BJ (cell line): ENCODE measurements at regions not wholly inside any gene's neighbourhood (a gene's known extent, or its start where the extent isn't known, plus 50 kb on each side); places are given as distances from the start of the nearest gene placed in this dataset.
A peak's percentile ranks its signal among the peaks of the same experiment; 100 is the strongest.

Source experiments
- CTCF ChIA-PET: fragments of 350-600 bp; formaldehyde crosslinking; extraction: SDS; loops from one replicate; lab custom pipeline; 2021; ENCODE audit warnings: antibody characterized with exemption, inconsistent platforms; lab: Yijun Ruan, JAX
- POLR2A ChIA-PET: fragments of 300-600 bp; sonication (Branson Sonifier 250); formaldehyde crosslinking; extraction: SDS; loops from one replicate; lab custom pipeline; 2021; ENCODE audit warnings: antibody characterized with exemption; lab: Charles Lee
- DNase-seq: peaks from one replicate; pipeline ENCODE4 v3.0.0-alpha.2; 2011; ENCODE audit warnings: low read depth
- H3K27me3 ChIP-seq: 2 replicates; pipeline ENCODE4 v1.6.0; 2011; ENCODE audit warnings: low read length; ENCODE audit not compliant: control insufficient read depth, insufficient read depth
- H3K36me3 ChIP-seq: 2 replicates; pipeline ENCODE4 v1.5.1; 2011; ENCODE audit warnings: low read length; ENCODE audit not compliant: control insufficient read depth, insufficient read depth
- H3K4me3 ChIP-seq: 2 replicates; pipeline ENCODE4 v1.5.1; 2011; ENCODE audit warnings: low read depth, mild to moderate bottlenecking, control low read depth, low read length
- CTCF ChIP-seq: IDR thresholded peaks from 2 replicates; pipeline ENCODE4 v1.5.1; 2011; ENCODE audit warnings: low read depth, mild to moderate bottlenecking, control low read depth, inconsistent platforms, low read length, moderate library complexity; ENCODE audit not compliant: insufficient read depth

- DNase-seq, result no peak
- no peaks in the 10 kb centered on the region for H3K27me3 ChIP-seq
- ChIA-PET POLR2A (interaction anchor here (0.6 kb wide), 1 partner anchor 38 kb away, joined by 3 read pairs; no protein-coding TSS in a partner anchor), CTCF (interaction anchor here (1.0 to 1.3 kb wide), 2 partner anchors 11 to 36 kb away, joined by 3 read pairs; no protein-coding TSS in a partner anchor)
- TF ChIP-seq CTCF, result no peak
- H3K4me3 ChIP-seq, result no peak overlapping the region
- H3K36me3 ChIP-seq, result no peaks in the 10 kb centered on the region
These were observed 180.3 kb downstream of the C9orf152 start for GRCh38 chr9:110027671-110028081.

DNA sequence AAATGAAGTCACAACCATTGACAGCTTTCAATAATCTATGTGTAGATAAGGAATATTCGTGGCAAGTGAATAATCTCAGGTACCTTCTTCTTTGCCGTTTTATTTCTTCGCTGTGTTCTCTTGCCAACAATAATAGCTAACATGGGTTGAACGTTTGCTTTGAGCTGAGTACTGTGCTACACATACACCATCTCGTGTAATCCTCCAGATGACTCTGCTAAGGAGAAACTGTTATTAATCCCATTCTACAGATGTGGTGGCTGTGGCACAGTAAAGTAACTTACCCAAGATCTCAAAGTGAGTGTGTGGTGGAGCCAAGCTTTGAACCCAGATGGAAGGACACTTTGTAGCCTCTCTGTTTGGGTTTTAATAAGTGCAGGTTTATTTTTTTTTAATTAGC lies 179.7 kb downstream of the C9orf152 start:
- TF ChIP-seq CTCF, result no peak
- Histone ChIP-seq H3K4me3 (no peak overlapping the region), H3K27me3 (no peaks in the 10 kb centered on the region), H3K36me3 (no peaks in the 10 kb centered on the region)
- ChIA-PET CTCF (interaction anchor here (1.0 to 1.3 kb wide), 3 partner anchors 11 to 39 kb away, joined by 3 read pairs; no protein-coding TSS in a partner anchor), POLR2A (no interaction called here)
- DNase-seq, result no peak

- ChIA-PET POLR2A (interaction anchor here (0.7 kb wide), 1 partner anchor 208 kb away, joined by 4 read pairs; no protein-coding TSS in a partner anchor), CTCF (interaction anchor here (1.0 to 1.3 kb wide), 4 partner anchors 12 to 125 kb away, joined by 3 to 4 read pairs (median 3); no protein-coding TSS in a partner anchor)
These were observed 179.3 kb downstream of the C9orf152 start for GRCh38 chr9:110028676-110029075.

DNA sequence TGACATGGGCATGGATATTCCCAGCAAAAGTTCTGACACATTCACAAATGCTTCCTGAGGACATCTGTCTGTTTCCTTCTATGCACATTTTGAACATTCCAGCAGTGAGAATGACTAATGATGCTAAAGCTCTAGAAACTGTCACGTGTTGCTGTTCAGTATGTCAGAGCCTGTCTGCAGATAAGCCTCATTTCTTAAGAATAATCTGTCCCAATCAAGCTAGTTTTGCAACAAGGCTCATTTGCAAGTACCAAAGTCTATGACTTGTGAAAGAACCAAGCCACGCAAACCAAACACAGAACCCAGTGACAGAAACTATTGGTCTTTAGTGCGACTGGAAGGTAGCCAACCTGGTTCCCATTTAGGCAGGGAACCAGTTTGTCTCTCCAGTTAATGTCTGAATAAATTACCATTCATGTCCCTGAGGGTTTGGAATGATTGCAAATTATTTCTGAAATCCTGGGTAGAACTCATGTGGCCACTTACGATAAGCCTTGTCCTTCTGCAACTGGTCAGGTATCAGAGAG lies 178.5 kb downstream of the C9orf152 start:
- TF ChIP-seq CTCF, result no peak
- CTCF ChIA-PET, result interaction anchor here (1.0 kb wide), 1 partner anchor 126 kb away, joined by 4 read pairs; no protein-coding TSS in a partner anchor
- POLR2A ChIA-PET, result no interaction called here
- DNase-seq, result peak; percentile 71
- Histone ChIP-seq H3K36me3 (no peaks in the 10 kb centered on the region), H3K27me3 (no peaks in the 10 kb centered on the region), H3K4me3 (no peak overlapping the region)

More at GRCh38 chr9:110028676-110029075, 179.3 kb downstream of the C9orf152 start:
- Histone ChIP-seq H3K27me3 (no peaks in the 10 kb centered on the region), H3K4me3 (no peak overlapping the region), H3K36me3 (no peaks in the 10 kb centered on the region)
- no peak for TF ChIP-seq CTCF
- no peak for DNase-seq

- DNase-seq, result no peak
- Histone ChIP-seq H3K4me3 (no peak overlapping the region), H3K27me3 (no peaks in the 10 kb centered on the region), H3K36me3 (no peaks in the 10 kb centered on the region)
- POLR2A ChIA-PET, result no interaction called here
- CTCF ChIA-PET, result no interaction called here
- TF ChIP-seq CTCF, result no peak
These were observed 177.9 kb downstream of the C9orf152 start for GRCh38 chr9:110029956-110030480.
